B cell (primary cell): ENCODE measurements at regions not wholly inside any gene's neighbourhood (a gene's known extent, or its start where the extent isn't known, plus 50 kb on each side); places are given as distances from the start of the nearest gene placed in this dataset.

Experiments
- ATAC-seq: fragments of 200-7000 bp; cut with Tn5 transposase; one replicate; pipeline ENCODE4 v1.10.0; 2021; ENCODE audit warnings: low read depth, mild to moderate bottlenecking, moderate number of reproducible peaks, moderate library complexity
- CTCF ChIA-PET: fragments of 350-600 bp; sonication (Branson Sonifier 250); formaldehyde crosslinking; loops from one replicate; lab custom pipeline; 2021; ENCODE audit warnings: antibody characterized with exemption, inconsistent platforms; lab: Charles Lee
- POLR2A ChIA-PET: fragments of 350-600 bp; sonication (Branson Sonifier 250); formaldehyde crosslinking; loops from one replicate; lab custom pipeline; 2021; ENCODE audit warnings: antibody characterized with exemption; lab: Charles Lee
- DNase-seq: peaks from one replicate; pipeline ENCODE4 v3.0.0; 2013
- H2AFZ ChIP-seq: 2 replicates; pipeline ENCODE4 v1.6.1; 2012; ENCODE audit warnings: mild to moderate bottlenecking, low read depth, low read length; ENCODE audit not compliant: insufficient read depth, poor library complexity, severe bottlenecking
- H3K27ac ChIP-seq, 2 donors: 1 replicate in 1 of 2; 2 replicates in 1 of 2; pipeline ENCODE4 v1.5.1; 2012 to 2013; ENCODE audit warnings: low read length in 2 of 2, mild to moderate bottlenecking in 2 of 2, moderate library complexity in 1 of 2
- H3K27me3 ChIP-seq, 4 experiments: fragments of 200-600 bp in 1 of 4; sonication (generic) in 1 of 4; replicated peaks in 1 of 4; 1 replicate in 2 of 4; 2 replicates in 2 of 4; pipeline versions ENCODE4 v1.6.1 to v1.7.0; 2013 to 2016; ENCODE audit warnings: low read length in 3 of 4, mild to moderate bottlenecking in 2 of 4, mixed read lengths in 1 of 4, moderate library complexity in 1 of 4; ENCODE audit not compliant: insufficient read depth in 4 of 4, control insufficient read depth in 3 of 4; ENCODE audit errors: control extremely low read depth in 1 of 4
- H3K36me3 ChIP-seq, 2 experiments: replicated peaks in 1 of 2; 1 replicate in 1 of 2; 2 replicates in 1 of 2; pipeline versions ENCODE4 v1.6.1 to v1.7.1; 2013; ENCODE audit warnings: low read length in 1 of 2; ENCODE audit not compliant: insufficient read depth in 2 of 2, control insufficient read depth in 1 of 2; ENCODE audit errors: control extremely low read depth in 1 of 2, extremely low read depth in 1 of 2
- H3K4me1 ChIP-seq, 2 donors: fragments of 200-600 bp in 1 of 2; sonication (generic) in 1 of 2; 1 replicate in 1 of 2; 2 replicates in 1 of 2; pipeline versions ENCODE4 v1.5.1 to v1.6.1; 2013 to 2017; ENCODE audit warnings: low read length in 2 of 2; ENCODE audit not compliant: control insufficient read depth in 2 of 2, insufficient read depth in 2 of 2
- H3K4me2 ChIP-seq: replicated peaks from 2 replicates; pipeline ENCODE3; 2012; ENCODE audit warnings: mild to moderate bottlenecking, low read depth, low read length; ENCODE audit not compliant: poor library complexity, severe bottlenecking
- H3K4me3 ChIP-seq, 5 experiments: fragments of 200-600 bp in 1 of 5; sonication (generic) in 1 of 5; 1 replicate in 3 of 5; 2 replicates in 2 of 5; pipeline versions ENCODE4 v1.5.1 to v1.7.0; 2011 to 2016; ENCODE audit warnings: low read length in 4 of 5, mild to moderate bottlenecking in 4 of 5, low read depth in 2 of 5, control low read depth in 1 of 5, moderate library complexity in 1 of 5; ENCODE audit not compliant: insufficient read depth in 1 of 5; ENCODE audit errors: control extremely low read depth in 1 of 5, extremely low read depth in 1 of 5
- H3K79me2 ChIP-seq: fragments of 200-600 bp; sonication (generic); one replicate; pipeline ENCODE4 v1.6.0; 2016; ENCODE audit warnings: low read length; ENCODE audit not compliant: control insufficient read depth, insufficient read depth
- H3K9ac ChIP-seq: fragments of 200-600 bp; sonication (generic); 2 replicates; pipeline ENCODE4 v1.6.1; 2017; ENCODE audit warnings: mild to moderate bottlenecking, low read length, moderate library complexity
- H3K9me3 ChIP-seq, 3 donors: one replicate each; pipeline versions ENCODE4 v1.6.1 to v1.7.1; 2013; ENCODE audit warnings: low read length in 2 of 3; ENCODE audit not compliant: control insufficient read depth in 2 of 3, insufficient read depth in 1 of 3; ENCODE audit errors: control extremely low read depth in 1 of 3
- H4K20me1 ChIP-seq: 2 replicates; pipeline ENCODE4 v1.6.0; 2012; ENCODE audit warnings: mild to moderate bottlenecking, low read length; ENCODE audit not compliant: insufficient read depth, control insufficient read depth, poor library complexity, severe bottlenecking
- H3K27ac Mint-ChIP-seq: one replicate; pipeline ENCODE4 v1.8.0; 2021; ENCODE audit warnings: mixed read lengths
- H3K27me3 Mint-ChIP-seq: one replicate; pipeline ENCODE4 v1.8.0; 2021; ENCODE audit warnings: mixed read lengths
- H3K4me1 Mint-ChIP-seq: one replicate; pipeline ENCODE4 v1.8.0; 2021; ENCODE audit warnings: mixed read lengths
- H3K4me3 Mint-ChIP-seq: one replicate; pipeline ENCODE4 v1.8.0; 2021; ENCODE audit warnings: mixed read lengths
- H3K9me3 Mint-ChIP-seq: one replicate; pipeline ENCODE4 v1.8.0; 2022; ENCODE audit warnings: mixed read lengths; ENCODE audit not compliant: insufficient read depth
- EZH2 ChIP-seq: IDR thresholded peaks from 2 replicates; pipeline ENCODE4 v1.6.1; 2012; ENCODE audit warnings: borderline replicate concordance, low read depth, mild to moderate bottlenecking, moderate library complexity, low read length; ENCODE audit not compliant: insufficient read depth, poor library complexity, severe bottlenecking
- WGBS: methylation state at CpG from one replicate; pipeline ENCODE4 v1.1.5; 2013; ENCODE audit warnings: missing lambda C conversion rate; ENCODE audit not compliant: insufficient coverage; 5-methylcytosine and 5-hydroxymethylcytosine counted together
- intact Hi-C: fragments of 100-400 bp; cut with micrococcal nuclease; formaldehyde crosslinking; loops from one replicate; pipeline ENCODE4 v1.10.0; 2022
- TF ChIP-seq, protein P1 (sequence below): fragments of 200-600 bp; IDR thresholded peaks from one replicate; pipeline ENCODE4 v1.8.0; 2022; ENCODE audit warnings: antibody characterized with exemption, mild to moderate bottlenecking

DNA sequence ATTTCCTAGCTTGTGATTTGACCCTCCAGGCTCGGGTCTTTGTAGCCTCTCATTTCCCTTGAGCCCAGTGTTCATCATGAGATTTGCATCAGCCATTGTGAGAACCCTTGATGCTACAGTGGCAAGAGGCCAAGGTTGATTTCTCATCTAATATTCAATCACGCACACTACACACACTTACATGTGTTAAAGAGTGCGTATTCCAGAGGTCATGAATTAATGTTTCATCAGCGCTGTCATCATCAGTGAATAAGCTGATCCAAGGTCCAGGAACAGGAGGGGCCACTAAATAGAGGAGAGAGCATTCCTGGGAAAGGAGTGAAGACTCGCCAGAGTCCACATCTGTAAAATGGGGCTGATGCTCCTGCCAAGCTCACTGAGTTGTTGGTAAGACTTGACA, 276.1 kb upstream of the SIX2 start:
- Histone ChIP-seq H3K36me3 (no peaks in the 10 kb centered on the region), H3K4me3 (no peak overlapping the region), H3K27ac (no peak overlapping the region), H3K4me2 (no peak overlapping the region), H3K27me3 (peaks cover 0 to 4% (median 0%) of the 10 kb centered on the region in 4 experiments), H3K9me3 (no peaks in the 10 kb centered on the region), H3K9ac (no peak overlapping the region), H3K4me1 (peaks cover 0 to 14% of the 10 kb centered on the region in 2 donors), H4K20me1 (no peaks in the 10 kb centered on the region), H2AFZ (no peak overlapping the region), H3K79me2 (no peaks in the 10 kb centered on the region)
- ATAC-seq (no peak), DNase-seq (no peak)
- POLR2A ChIA-PET: no interaction called here
- WGBS: 85% methylated on average over 4 of the region's 5 CpGs
- TF ChIP-seq, protein P1, sequence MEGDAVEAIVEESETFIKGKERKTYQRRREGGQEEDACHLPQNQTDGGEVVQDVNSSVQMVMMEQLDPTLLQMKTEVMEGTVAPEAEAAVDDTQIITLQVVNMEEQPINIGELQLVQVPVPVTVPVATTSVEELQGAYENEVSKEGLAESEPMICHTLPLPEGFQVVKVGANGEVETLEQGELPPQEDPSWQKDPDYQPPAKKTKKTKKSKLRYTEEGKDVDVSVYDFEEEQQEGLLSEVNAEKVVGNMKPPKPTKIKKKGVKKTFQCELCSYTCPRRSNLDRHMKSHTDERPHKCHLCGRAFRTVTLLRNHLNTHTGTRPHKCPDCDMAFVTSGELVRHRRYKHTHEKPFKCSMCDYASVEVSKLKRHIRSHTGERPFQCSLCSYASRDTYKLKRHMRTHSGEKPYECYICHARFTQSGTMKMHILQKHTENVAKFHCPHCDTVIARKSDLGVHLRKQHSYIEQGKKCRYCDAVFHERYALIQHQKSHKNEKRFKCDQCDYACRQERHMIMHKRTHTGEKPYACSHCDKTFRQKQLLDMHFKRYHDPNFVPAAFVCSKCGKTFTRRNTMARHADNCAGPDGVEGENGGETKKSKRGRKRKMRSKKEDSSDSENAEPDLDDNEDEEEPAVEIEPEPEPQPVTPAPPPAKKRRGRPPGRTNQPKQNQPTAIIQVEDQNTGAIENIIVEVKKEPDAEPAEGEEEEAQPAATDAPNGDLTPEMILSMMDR: no peak
- no peak for TF ChIP-seq EZH2
- H3K27me3 Mint-ChIP-seq: peaks cover 25% of the 10 kb centered on the region
- H3K9me3 Mint-ChIP-seq: no peaks in the 10 kb centered on the region
- H3K27ac Mint-ChIP-seq: no peak overlapping the region
- H3K4me1 Mint-ChIP-seq: no peaks in the 10 kb centered on the region
- H3K4me3 Mint-ChIP-seq: no peak overlapping the region
- intact Hi-C loops: no loop called here
- CTCF ChIA-PET: no interaction called here

DNA sequence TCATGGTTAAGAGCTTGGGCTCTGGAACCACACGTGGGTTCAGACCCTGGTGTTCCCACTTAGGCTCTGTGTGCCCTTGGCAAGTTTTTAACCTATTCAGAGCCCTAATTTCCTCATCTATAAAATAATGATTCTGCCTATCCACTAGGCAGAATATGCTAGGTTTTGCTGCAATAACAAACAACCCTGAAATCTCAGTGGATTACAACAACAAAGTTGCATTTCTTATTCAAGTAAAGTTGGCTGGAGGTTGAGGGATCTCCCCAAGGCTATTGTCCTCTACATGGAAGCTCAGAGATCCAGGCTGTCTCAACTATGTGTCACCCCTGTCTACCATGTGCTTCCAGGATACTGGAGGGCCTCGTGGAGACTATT, 275.4 kb upstream of the SIX2 start:
- CTCF ChIA-PET: no interaction called here
- ATAC-seq: no peak
- peaks cover 26% of the 10 kb centered on the region for H3K27me3 Mint-ChIP-seq

More for the DNA sequence above, 275.4 kb upstream of the SIX2 start:
- H3K4me3 ChIP-seq: no peak overlapping the region
- no peak for TF ChIP-seq EZH2
- TF ChIP-seq, protein P1: no peak
- H3K9ac ChIP-seq: no peak overlapping the region
- no peaks in the 10 kb centered on the region for H3K79me2 ChIP-seq
- POLR2A ChIA-PET: no interaction called here
- H3K4me2 ChIP-seq: no peak overlapping the region
- Mint-ChIP-seq H3K9me3 (no peaks in the 10 kb centered on the region), H3K4me1 (no peaks in the 10 kb centered on the region), H3K4me3 (no peak overlapping the region), H3K27ac (no peak overlapping the region)
- 90% methylated on average over 1 of the region's 2 CpGs for WGBS
- DNase-seq: no peak
- H3K9me3 ChIP-seq: no peaks in the 10 kb centered on the region
- no peak overlapping the region for H2AFZ ChIP-seq
- H3K27ac ChIP-seq: no peak overlapping the region
- H3K36me3 ChIP-seq: no peaks in the 10 kb centered on the region
- H4K20me1 ChIP-seq: no peaks in the 10 kb centered on the region
- peaks cover 0 to 7% of the 10 kb centered on the region in 2 donors for H3K4me1 ChIP-seq
- peaks cover 0 to 4% (median 0%) of the 10 kb centered on the region in 4 experiments for H3K27me3 ChIP-seq
- intact Hi-C loops: no loop called here
